C1 segment of cervical spinal cord (tissue), 14 donors: ENCODE measurements at regions not wholly inside any gene's neighbourhood (a gene's known extent, or its start where the extent isn't known, plus 50 kb on each side); places are given as distances from the start of the nearest gene placed in this dataset.

Experiments
- DNase-seq, 14 donors: peaks; one replicate each; lab custom pipeline; 2025; lab: John Stamatoyannopoulos, UW

DNA sequence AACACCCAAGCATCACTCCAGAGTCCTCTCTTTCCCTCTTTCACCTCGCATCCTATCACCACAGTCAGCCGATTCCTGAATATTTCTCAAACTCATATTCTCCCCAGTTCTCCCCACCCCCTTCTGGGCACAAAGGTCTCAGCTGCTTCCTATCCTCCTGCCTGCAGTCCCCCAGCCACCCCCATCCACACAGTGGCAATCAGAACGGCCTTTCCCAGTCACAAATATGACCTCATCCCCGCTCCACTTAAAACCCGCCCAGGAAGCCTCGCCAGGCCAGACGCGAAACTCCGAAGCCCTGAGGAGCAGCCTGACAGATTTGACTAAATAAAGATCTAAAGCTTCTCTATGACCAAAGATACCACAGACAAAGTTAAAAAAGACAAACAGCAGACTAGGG, 49.9 kb upstream of the LINGO1 start:
- no peak for DNase-seq
